ENCODE measurements at regions not wholly inside any gene's neighbourhood (a gene's known extent, or its start where the extent isn't known, plus 50 kb on each side); places are given as distances from the start of the nearest gene placed in this dataset.

DNA sequence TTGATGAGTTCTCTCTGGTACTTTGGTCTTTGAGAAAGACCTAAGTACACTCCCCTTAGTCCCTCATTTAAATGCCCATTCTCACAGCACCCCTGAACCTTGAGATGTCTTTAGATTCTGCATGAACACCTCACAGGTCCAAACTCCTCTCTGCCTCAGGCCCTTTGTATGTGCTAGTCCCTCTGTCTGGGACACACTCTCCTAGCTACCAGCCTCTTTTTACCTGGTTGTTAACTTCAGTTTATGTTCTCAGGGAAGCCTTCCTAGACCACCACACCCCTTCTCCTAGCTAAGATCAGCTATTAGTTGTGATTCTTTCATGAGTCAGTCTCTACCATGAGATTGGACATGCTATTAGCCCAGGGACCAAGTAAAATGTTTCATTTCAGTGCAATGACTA, 86.4 kb downstream of the PLCE1 start:
- TF ChIP-seq, protein P1, sequence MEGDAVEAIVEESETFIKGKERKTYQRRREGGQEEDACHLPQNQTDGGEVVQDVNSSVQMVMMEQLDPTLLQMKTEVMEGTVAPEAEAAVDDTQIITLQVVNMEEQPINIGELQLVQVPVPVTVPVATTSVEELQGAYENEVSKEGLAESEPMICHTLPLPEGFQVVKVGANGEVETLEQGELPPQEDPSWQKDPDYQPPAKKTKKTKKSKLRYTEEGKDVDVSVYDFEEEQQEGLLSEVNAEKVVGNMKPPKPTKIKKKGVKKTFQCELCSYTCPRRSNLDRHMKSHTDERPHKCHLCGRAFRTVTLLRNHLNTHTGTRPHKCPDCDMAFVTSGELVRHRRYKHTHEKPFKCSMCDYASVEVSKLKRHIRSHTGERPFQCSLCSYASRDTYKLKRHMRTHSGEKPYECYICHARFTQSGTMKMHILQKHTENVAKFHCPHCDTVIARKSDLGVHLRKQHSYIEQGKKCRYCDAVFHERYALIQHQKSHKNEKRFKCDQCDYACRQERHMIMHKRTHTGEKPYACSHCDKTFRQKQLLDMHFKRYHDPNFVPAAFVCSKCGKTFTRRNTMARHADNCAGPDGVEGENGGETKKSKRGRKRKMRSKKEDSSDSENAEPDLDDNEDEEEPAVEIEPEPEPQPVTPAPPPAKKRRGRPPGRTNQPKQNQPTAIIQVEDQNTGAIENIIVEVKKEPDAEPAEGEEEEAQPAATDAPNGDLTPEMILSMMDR (IDR thresholded peaks at IDR 0.05): no peak
- no peak for TF ChIP-seq POLR2A (IDR thresholded peaks at IDR 0.05)
